OCI-LY3 (cell line): ENCODE measurements at regions not wholly inside any gene's neighbourhood (a gene's known extent, or its start where the extent isn't known, plus 50 kb on each side); places are given as distances from the start of the nearest gene placed in this dataset.

Experiments used
- H2AFZ ChIP-seq: fragments of 200-600, 300-600 bp; shearing (Covaris generic); 2 replicates; pipeline ENCODE4 v1.6.0; 2014; ENCODE audit warnings: antibody characterized with exemption, low read depth, low read length
- H3K27ac ChIP-seq: fragments of 200-600, 300-600 bp; sonication (generic); 2 replicates; pipeline ENCODE4 v1.5.1; 2014; ENCODE audit warnings: mild to moderate bottlenecking, low read length, moderate library complexity, mixed read lengths
- H3K27me3 ChIP-seq: fragments of 200-600, 300-600 bp; sonication (generic); 2 replicates; pipeline ENCODE4 v1.6.1; 2014; ENCODE audit warnings: low read depth, low read length, mixed read lengths
- H3K36me3 ChIP-seq: fragments of 200-600, 300-600 bp; sonication (generic); replicated peaks from 2 replicates; pipeline ENCODE3; 2014; ENCODE audit warnings: low read depth, low read length, mixed read lengths
- H3K4me1 ChIP-seq: fragments of 300-600, 200-600 bp; sonication (generic); 2 replicates; pipeline ENCODE4 v1.6.1; 2014; ENCODE audit warnings: low read length, mixed read lengths
- H3K4me2 ChIP-seq: fragments of 200-600, 300-600 bp; sonication (generic); 2 replicates; pipeline ENCODE4 v1.6.1; 2014; ENCODE audit warnings: low read length, mixed read lengths
- H3K4me3 ChIP-seq: fragments of 300-600, 200-600 bp; sonication (generic); 2 replicates; pipeline ENCODE4 v1.5.1; 2014; ENCODE audit warnings: antibody characterized with exemption, mild to moderate bottlenecking, low read length, moderate library complexity
- H3K79me2 ChIP-seq: fragments of 300-600, 200-600 bp; shearing (Covaris generic); 2 replicates; pipeline ENCODE4 v1.6.1; 2014; ENCODE audit warnings: mild to moderate bottlenecking, low read length, mixed read lengths
- H3K9ac ChIP-seq: fragments of 300-600, 200-600 bp; shearing (Covaris generic); 2 replicates; pipeline ENCODE4 v1.6.0; 2014; ENCODE audit warnings: mild to moderate bottlenecking, low read length, moderate library complexity
- H3K9me3 ChIP-seq: fragments of 200-600, 300-600 bp; shearing (Covaris generic); 2 replicates; pipeline ENCODE4 v1.6.1; 2014; ENCODE audit warnings: low read length, mixed read lengths; ENCODE audit not compliant: insufficient read depth
- H4K20me1 ChIP-seq: fragments of 200-600, 300-600 bp; sonication (generic); 2 replicates; pipeline ENCODE4 v1.6.1; 2016; ENCODE audit warnings: low read length, mixed read lengths; ENCODE audit not compliant: insufficient read depth
- EZH2phosphoT487 ChIP-seq: fragments of 200-600 bp; shearing (Covaris generic); IDR thresholded peaks from 2 replicates; pipeline ENCODE4 v1.6.1; 2018; ENCODE audit warnings: antibody characterized with exemption, mixed run types, low read depth
- TF ChIP-seq, protein P1 (sequence below): fragments of 200-600, 300-600 bp; sonication (generic); IDR thresholded peaks from 2 replicates; pipeline ENCODE4 v1.5.1; 2014; ENCODE audit warnings: antibody characterized with exemption, low read length, low read depth

DNA sequence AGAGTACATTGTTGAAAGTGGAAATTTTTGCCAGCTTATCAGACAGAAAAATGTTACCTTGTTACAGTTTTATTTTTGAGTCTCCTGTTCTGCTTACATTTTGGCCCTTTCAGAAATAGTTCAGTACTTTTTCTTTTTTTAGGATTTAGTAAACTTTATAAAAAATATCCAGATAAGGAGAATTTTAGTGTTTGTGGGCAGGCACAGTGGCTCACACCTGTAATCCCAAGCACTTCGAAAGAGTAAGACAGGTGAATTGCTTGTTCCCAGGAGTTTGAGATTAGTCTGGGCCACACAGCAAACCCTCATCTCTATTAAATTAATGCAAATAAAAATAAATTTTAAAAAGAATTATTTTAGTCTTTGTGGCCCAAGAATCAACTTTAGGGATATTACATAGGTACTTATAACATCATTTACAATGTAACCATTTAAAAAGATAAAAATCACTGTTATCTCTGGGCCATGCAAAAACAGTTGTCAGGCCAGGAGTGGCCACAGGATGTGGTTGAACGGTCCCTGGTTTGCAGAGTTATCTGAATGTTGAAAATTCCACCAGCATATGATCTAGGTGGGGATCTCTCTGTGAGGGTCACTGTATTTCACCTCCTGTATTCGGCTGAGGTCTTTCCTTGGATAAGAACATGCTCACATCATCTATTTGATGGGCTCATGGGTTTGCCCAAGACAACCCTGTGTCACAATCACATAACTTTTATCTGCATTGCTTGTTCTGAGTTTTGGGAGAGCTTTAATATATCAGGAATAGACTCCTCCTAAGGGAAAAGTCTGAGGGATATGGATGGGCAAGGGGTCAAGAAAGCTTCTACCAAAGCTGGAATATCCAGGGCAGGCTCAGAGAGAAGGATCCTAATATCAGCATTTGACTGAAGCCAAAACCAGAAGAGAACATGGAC lies 91.5 kb downstream of the GGTLC2 start:
- Histone ChIP-seq H3K4me1 (no peaks in the 10 kb centered on the region), H3K27ac (no peak overlapping the region), H3K27me3 (no peaks in the 10 kb centered on the region), H3K36me3 (no peaks in the 10 kb centered on the region), H3K4me2 (no peak overlapping the region), H3K4me3 (no peak overlapping the region), H2AFZ (no peak overlapping the region), H3K9ac (no peak overlapping the region), H4K20me1 (no peaks in the 10 kb centered on the region), H3K9me3 (no peaks in the 10 kb centered on the region), H3K79me2 (no peaks in the 10 kb centered on the region)
- TF ChIP-seq, protein P1, sequence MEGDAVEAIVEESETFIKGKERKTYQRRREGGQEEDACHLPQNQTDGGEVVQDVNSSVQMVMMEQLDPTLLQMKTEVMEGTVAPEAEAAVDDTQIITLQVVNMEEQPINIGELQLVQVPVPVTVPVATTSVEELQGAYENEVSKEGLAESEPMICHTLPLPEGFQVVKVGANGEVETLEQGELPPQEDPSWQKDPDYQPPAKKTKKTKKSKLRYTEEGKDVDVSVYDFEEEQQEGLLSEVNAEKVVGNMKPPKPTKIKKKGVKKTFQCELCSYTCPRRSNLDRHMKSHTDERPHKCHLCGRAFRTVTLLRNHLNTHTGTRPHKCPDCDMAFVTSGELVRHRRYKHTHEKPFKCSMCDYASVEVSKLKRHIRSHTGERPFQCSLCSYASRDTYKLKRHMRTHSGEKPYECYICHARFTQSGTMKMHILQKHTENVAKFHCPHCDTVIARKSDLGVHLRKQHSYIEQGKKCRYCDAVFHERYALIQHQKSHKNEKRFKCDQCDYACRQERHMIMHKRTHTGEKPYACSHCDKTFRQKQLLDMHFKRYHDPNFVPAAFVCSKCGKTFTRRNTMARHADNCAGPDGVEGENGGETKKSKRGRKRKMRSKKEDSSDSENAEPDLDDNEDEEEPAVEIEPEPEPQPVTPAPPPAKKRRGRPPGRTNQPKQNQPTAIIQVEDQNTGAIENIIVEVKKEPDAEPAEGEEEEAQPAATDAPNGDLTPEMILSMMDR: no peak
- no peak for TF ChIP-seq EZH2phosphoT487

DNA sequence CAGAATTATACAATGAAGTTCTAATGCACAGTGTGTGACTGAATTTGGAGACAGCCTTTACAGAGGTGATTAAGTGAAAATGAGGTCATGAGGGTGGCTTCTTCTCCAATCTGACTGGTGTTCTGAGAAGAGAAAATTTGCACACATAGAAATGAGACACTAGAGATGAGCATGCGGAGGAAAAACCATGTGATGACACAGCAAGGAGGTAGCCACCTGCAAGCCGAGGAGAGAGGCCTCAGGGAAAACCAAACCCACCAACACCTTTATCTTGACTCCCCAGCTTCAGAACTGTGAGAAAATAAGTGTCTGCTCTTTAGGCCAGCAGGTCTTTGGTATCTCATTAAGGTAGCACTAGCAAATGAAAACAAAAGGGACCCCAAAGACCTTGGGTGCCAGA lies 93.2 kb downstream of the GGTLC2 start:
- no peak overlapping the region for H3K4me2 ChIP-seq
- H4K20me1 ChIP-seq: no peaks in the 10 kb centered on the region
- no peaks in the 10 kb centered on the region for H3K79me2 ChIP-seq
- no peak overlapping the region for H3K27ac ChIP-seq
- no peaks in the 10 kb centered on the region for H3K27me3 ChIP-seq
- H3K4me3 ChIP-seq: no peak overlapping the region
- H3K9me3 ChIP-seq: no peaks in the 10 kb centered on the region
- H3K4me1 ChIP-seq: no peaks in the 10 kb centered on the region
- no peaks in the 10 kb centered on the region for H3K36me3 ChIP-seq
- H3K9ac ChIP-seq: no peak overlapping the region
- no peak for TF ChIP-seq EZH2phosphoT487
- TF ChIP-seq, protein P1: no peak
- H2AFZ ChIP-seq: no peak overlapping the region

DNA sequence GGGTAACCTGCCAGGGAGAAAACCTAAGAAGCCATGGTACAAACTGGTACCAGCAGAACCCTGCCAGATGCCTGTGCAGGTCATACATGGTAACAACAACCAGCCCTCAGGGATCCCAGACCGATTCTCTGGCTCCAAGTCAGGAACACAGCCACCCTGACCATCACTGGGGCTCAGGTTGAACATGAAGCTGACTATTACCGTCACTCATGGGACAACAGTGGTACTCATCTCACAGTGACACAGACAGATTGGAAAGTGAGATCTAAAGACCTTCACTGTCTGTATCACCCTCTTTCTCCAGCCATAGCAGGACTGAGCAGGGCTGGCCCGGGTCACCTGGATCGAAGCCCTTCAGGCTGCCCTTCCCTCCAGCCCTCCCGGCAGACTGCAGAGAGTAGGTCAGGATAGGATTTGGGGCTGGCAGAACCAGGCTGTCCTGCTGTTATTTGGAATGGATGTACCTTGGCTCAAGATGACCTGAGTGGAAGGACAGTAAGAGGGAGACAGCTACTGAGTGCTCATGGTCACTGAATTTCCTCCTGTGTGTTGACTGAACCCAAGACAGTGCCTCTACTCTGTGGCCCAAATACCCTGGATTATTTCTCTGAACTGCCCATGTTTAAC lies 94.7 kb downstream of the GGTLC2 start:
- no peaks in the 10 kb centered on the region for H3K27me3 ChIP-seq

More for the DNA sequence above, 94.7 kb downstream of the GGTLC2 start:
- Histone ChIP-seq H3K36me3 (no peaks in the 10 kb centered on the region), H3K4me2 (no peak overlapping the region), H3K9me3 (no peaks in the 10 kb centered on the region), H4K20me1 (no peaks in the 10 kb centered on the region), H2AFZ (no peak overlapping the region), H3K4me1 (no peaks in the 10 kb centered on the region), H3K4me3 (no peak overlapping the region), H3K79me2 (no peaks in the 10 kb centered on the region), H3K27ac (no peak overlapping the region), H3K9ac (no peak overlapping the region)
- TF ChIP-seq, protein P1: no peak
- TF ChIP-seq EZH2phosphoT487: no peak
